ENCODE measurements at regions not wholly inside any gene's neighbourhood (a gene's known extent, or its start where the extent isn't known, plus 50 kb on each side); places are given as distances from the start of the nearest gene placed in this dataset.

- H3K36me3 ChIP-seq, result no peaks in the 10 kb centered on the region
- DNase-seq, result no peak
- no peak for TF ChIP-seq CTCF (IDR thresholded peaks at IDR 0.05; ENCODE audit: low read depth, low read length)
- H3K4me3 ChIP-seq (ENCODE audit: low read depth, low read length), result no peak overlapping the region
- H3K4me1 ChIP-seq, result no peaks in the 10 kb centered on the region
- no peaks in the 10 kb centered on the region for H3K9me3 ChIP-seq
- no peaks in the 10 kb centered on the region for H3K27me3 ChIP-seq
These were observed 2067.2 kb upstream of the C9orf72 start for GRCh38 chr9:29640507-29640906.

GRCh38 chr9:29644514-29644913, 2071.2 kb upstream of the C9orf72 start:
- H3K4me3 ChIP-seq (ENCODE audit: low read depth, low read length), result no peak overlapping the region
- TF ChIP-seq CTCF (IDR thresholded peaks at IDR 0.05; ENCODE audit: low read depth, low read length), result no peak
- no peaks in the 10 kb centered on the region for H3K36me3 ChIP-seq
- DNase-seq, result no peak
- no peaks in the 10 kb centered on the region for H3K27me3 ChIP-seq
- H3K9me3 ChIP-seq, result no peaks in the 10 kb centered on the region
- H3K4me1 ChIP-seq, result no peaks in the 10 kb centered on the region

- Histone ChIP-seq H3K4me3 (ENCODE audit: low read depth, low read length) (no peak overlapping the region), H3K9me3 (no peaks in the 10 kb centered on the region), H3K36me3 (no peaks in the 10 kb centered on the region), H3K4me1 (no peaks in the 10 kb centered on the region), H3K27me3 (no peaks in the 10 kb centered on the region)
- DNase-seq, result no peak
- TF ChIP-seq CTCF (IDR thresholded peaks at IDR 0.05; ENCODE audit: low read depth, low read length), result no peak
These were observed 2074.2 kb upstream of the C9orf72 start for GRCh38 chr9:29647451-29647850.

GRCh38 chr9:29648132-29648531, 2074.9 kb upstream of the C9orf72 start:
- H3K4me3 ChIP-seq (ENCODE audit: low read depth, low read length), result no peak overlapping the region
- H3K36me3 ChIP-seq, result no peaks in the 10 kb centered on the region
- H3K9me3 ChIP-seq, result no peaks in the 10 kb centered on the region
- no peaks in the 10 kb centered on the region for H3K27me3 ChIP-seq
- no peak for DNase-seq
- TF ChIP-seq CTCF (IDR thresholded peaks at IDR 0.05; ENCODE audit: low read depth, low read length), result no peak
- no peaks in the 10 kb centered on the region for H3K4me1 ChIP-seq

GRCh38 chr9:29648601-29649000, 2075.3 kb upstream of the C9orf72 start:
- DNase-seq, result no peak
- no peaks in the 10 kb centered on the region for H3K36me3 ChIP-seq
- no peaks in the 10 kb centered on the region for H3K4me1 ChIP-seq
- no peak overlapping the region for H3K4me3 ChIP-seq (ENCODE audit: low read depth, low read length)
- H3K9me3 ChIP-seq, result no peaks in the 10 kb centered on the region
- TF ChIP-seq CTCF (IDR thresholded peaks at IDR 0.05; ENCODE audit: low read depth, low read length), result no peak
- H3K27me3 ChIP-seq, result no peaks in the 10 kb centered on the region

- no peaks in the 10 kb centered on the region for H3K27me3 ChIP-seq
- H3K4me3 ChIP-seq (ENCODE audit: low read depth, low read length), result no peak overlapping the region
- H3K9me3 ChIP-seq, result no peaks in the 10 kb centered on the region
- no peak for DNase-seq
- no peak for TF ChIP-seq CTCF (IDR thresholded peaks at IDR 0.05; ENCODE audit: low read depth, low read length)
- H3K4me1 ChIP-seq, result no peaks in the 10 kb centered on the region
- H3K36me3 ChIP-seq, result no peaks in the 10 kb centered on the region
These were observed 2083.5 kb upstream of the C9orf72 start for GRCh38 chr9:29656641-29657406.
